ENCODE measurements at regions not wholly inside any gene's neighbourhood (a gene's known extent, or its start where the extent isn't known, plus 50 kb on each side); places are given as distances from the start of the nearest gene placed in this dataset.

- ChIA-PET POLR2A (no interaction called here), CTCF (no interaction called here)
- TF ChIP-seq CTCF (IDR thresholded peaks at IDR 0.05) (no peak), TCF7L2 (IDR thresholded peaks at IDR 0.05; ENCODE audit: low read depth, low read length) (no peak), POLR2AphosphoS5 (IDR thresholded peaks at IDR 0.05; ENCODE audit: low read depth, low read length) (no peak), SIN3A (IDR thresholded peaks at IDR 0.05; ENCODE audit: borderline replicate concordance, insufficient read depth, low read depth, low read length) (no peak), REST (IDR thresholded peaks at IDR 0.05; ENCODE audit: insufficient read depth in 1 of 2, low read depth in 2 of 2, low read length in 1 of 2) (no peak)
- no TSS peak for BruUV-seq (replicated peaks)
- H3K27ac ChIP-seq (ENCODE audit: low read length) = no peak overlapping the region
- H3K4me1 ChIP-seq (ENCODE audit: control insufficient read depth, insufficient read depth, low read length) = no peaks in the 10 kb centered on the region
- H3K36me3 ChIP-seq (ENCODE audit: control insufficient read depth, insufficient read depth, low read length) = no peaks in the 10 kb centered on the region
- no peaks in the 10 kb centered on the region for H3K27me3 ChIP-seq (ENCODE audit: control insufficient read depth, insufficient read depth, low read length)
- H3K4me3 ChIP-seq (ENCODE audit: low read depth in 2 of 2, low read length in 2 of 2) = no peak overlapping the region
- DNase-seq (ENCODE audit: low read depth, low spot score) (no peak), ATAC-seq (no peak)
- intact Hi-C loops (cut with micrococcal nuclease; ENCODE audit: unreplicated experiment) = no loop called here
- in situ Hi-C loops (cut with HindIII; ENCODE audit: low pct_unique_long_range_greater_than_20kb, low sequenced_read_pairs) = no loop called here
- H3K9me3 ChIP-seq (ENCODE audit: control insufficient read depth, insufficient read depth, low read depth, low read length) = no peaks in the 10 kb centered on the region
Observed at GRCh38 chr7:96638669-96639068, 71.0 kb downstream of the SEM1 start.

GRCh38 chr7:96637522-96637921, 72.1 kb downstream of the SEM1 start:
- CTCF ChIA-PET = no interaction called here
- Histone ChIP-seq H3K4me1 (ENCODE audit: control insufficient read depth, insufficient read depth, low read length) (no peaks in the 10 kb centered on the region), H3K9me3 (ENCODE audit: control insufficient read depth, insufficient read depth, low read depth, low read length) (no peaks in the 10 kb centered on the region), H3K27ac (ENCODE audit: low read length) (no peak overlapping the region), H3K36me3 (ENCODE audit: control insufficient read depth, insufficient read depth, low read length) (no peaks in the 10 kb centered on the region), H3K27me3 (ENCODE audit: control insufficient read depth, insufficient read depth, low read length) (no peaks in the 10 kb centered on the region), H3K4me3 (ENCODE audit: low read depth in 2 of 2, low read length in 2 of 2) (no peak overlapping the region)
- intact Hi-C loops (cut with micrococcal nuclease; ENCODE audit: unreplicated experiment) (no loop called here), in situ Hi-C loops (cut with HindIII; ENCODE audit: low pct_unique_long_range_greater_than_20kb, low sequenced_read_pairs) (no loop called here)
- DNase-seq (ENCODE audit: low read depth, low spot score) = no peak
- BruUV-seq (replicated peaks) = no TSS peak
- POLR2A ChIA-PET = no interaction called here
- TF ChIP-seq POLR2AphosphoS5 (IDR thresholded peaks at IDR 0.05; ENCODE audit: low read depth, low read length) (no peak), TCF7L2 (IDR thresholded peaks at IDR 0.05; ENCODE audit: low read depth, low read length) (no peak), REST (IDR thresholded peaks at IDR 0.05; ENCODE audit: insufficient read depth in 1 of 2, low read depth in 2 of 2, low read length in 1 of 2) (no peak), CTCF (IDR thresholded peaks at IDR 0.05) (no peak), SIN3A (IDR thresholded peaks at IDR 0.05; ENCODE audit: borderline replicate concordance, insufficient read depth, low read depth, low read length) (no peak)
- no peak for ATAC-seq
